LoVo (cell line): ENCODE measurements at regions not wholly inside any gene's neighbourhood (a gene's known extent, or its start where the extent isn't known, plus 50 kb on each side); places are given as distances from the start of the nearest gene placed in this dataset.

ENCODE experiments used
- DNase-seq: peaks from one replicate; pipeline ENCODE4 v3.0.0-alpha.2; 2016; ENCODE audit warnings: low spot score

DNA sequence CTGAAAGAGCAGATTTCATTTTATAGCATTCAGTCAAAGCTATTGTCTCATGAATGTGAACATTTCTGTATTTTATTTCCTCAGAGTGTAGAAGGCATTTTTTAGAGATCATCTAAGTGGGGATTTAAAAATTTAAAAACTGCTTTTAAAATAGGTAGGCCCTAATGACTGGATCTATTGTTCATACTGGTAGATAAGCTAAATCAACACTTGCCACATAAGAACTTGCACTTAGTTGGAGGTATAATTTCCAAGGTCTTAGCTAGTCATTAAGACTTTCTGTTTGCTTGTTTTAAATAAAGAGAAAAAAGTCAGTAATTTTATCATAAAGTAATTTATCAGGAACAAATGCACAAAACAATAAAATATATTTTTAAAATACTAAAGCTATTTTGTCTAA is 75.2 kb upstream of the LMO3 start:
- no peak for DNase-seq

DNA sequence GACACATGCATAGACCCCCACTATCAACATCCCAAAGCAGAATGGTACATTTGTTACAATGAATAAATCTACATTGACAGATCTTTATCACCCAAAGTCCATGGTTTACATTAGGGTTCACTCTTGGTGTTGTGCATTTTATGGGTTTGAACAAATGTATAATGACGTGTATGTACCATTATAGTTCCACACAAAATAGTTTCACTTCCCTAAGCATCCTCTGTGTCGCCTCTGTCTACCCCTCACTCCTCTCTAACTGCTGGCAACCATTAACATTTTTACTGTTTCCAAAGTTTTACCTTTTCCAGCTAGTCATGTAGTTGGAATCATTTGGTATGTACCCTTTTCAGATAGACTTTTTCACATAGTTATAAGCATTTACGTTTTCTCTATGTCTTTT is 69.5 kb upstream of the LMO3 start:
- DNase-seq = no peak

DNA sequence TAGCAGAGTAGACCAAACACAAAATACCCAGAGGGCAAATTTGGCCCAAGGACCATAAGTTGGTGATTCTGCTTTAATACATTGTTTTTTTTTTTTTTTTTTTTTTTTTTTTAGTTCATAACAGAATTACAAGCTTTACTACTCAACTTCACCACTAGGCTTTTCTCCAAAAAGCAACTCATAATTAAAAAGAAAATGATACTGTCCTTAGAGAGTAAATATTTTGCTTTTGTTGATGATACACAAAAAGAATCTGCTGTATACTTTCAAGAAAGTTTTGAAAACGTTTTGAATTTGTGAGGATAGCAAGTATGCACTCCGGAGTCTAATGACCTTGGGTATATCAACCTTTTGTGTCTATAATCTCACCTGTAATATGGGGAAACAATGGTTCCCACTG is 68.9 kb upstream of the LMO3 start:
- DNase-seq = no peak

DNA sequence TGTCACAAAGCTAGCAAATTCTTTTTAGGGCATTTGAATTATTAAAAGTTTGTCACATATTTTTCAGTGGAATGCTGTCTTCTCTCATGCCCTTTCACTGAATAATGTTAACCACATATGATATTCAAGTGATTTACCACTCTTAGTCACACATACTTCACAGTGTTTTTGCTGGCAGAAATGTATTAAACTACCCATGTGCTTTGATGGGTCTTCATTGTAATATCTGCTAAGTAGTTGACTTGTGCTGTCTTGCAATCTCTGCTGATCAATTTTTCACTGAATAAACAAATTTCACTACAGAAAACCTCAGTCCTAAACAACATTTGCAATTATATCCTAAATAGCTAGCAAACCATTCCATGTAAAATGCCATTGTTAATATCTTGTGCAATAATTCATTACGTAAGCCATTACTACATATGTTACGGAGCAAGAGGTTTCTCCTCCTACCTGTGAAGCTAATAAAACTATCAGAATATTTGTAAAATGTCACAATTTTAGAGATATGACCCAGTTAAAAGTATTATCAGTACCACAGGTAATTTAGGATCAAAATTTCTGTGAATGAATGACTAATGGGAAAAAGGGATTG is 64.6 kb upstream of the LMO3 start:
- no peak for DNase-seq

DNA sequence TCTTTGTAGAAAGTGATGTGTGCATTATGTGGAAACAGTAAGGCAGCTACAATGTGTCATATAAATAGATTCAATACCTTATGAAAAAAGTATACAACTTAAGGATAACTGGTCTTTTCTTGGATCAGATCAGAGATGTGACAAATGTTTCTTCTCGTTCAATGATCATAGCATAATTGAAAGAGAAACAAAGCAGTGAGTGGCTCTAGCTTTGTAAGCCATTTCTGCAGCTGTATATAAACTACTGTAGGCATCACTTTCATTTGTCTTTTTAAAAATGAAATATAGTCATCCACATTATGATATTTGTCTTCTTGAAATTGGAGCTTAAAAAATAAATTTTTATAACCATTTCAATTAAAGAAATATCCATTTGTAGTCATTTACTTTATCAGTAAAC is 63.8 kb upstream of the LMO3 start:
- DNase-seq = no peak

- no peak for DNase-seq
Observed at GRCh38 chr12:16668198-16668597, 62.2 kb upstream of the LMO3 start.

GRCh38 chr12:16658699-16659098 is 52.7 kb upstream of the LMO3 start:
- no peak for DNase-seq
